Peyer's patch (tissue), 4 donors: ENCODE measurements at regions not wholly inside any gene's neighbourhood (a gene's known extent, or its start where the extent isn't known, plus 50 kb on each side); places are given as distances from the start of the nearest gene placed in this dataset.

Source experiments
- DNase-seq, 3 donors: peaks; one replicate each; pipeline ENCODE4 v3.0.0-alpha.2; 2017 to 2019
- H3K27ac ChIP-seq, 4 donors: fragments of 200-600 bp; sonication (generic); one replicate each; pipeline ENCODE4 v1.5.1; 2016 to 2019
- H3K27me3 ChIP-seq, 2 donors: fragments of 200-600 bp; sonication (generic); one replicate each; pipeline ENCODE4 v1.5.1; 2019
- H3K36me3 ChIP-seq, 3 donors: fragments of 200-600 bp; sonication (generic); one replicate each; pipeline ENCODE4 v1.5.1; 2016 to 2019
- H3K4me1 ChIP-seq, 4 donors: fragments of 200-600 bp; sonication (generic); one replicate each; pipeline ENCODE4 v1.5.1; 2016 to 2019
- H3K4me3 ChIP-seq, 4 donors: fragments of 200-600 bp; sonication (generic); 1 replicate in 3 of 4; 2 replicates in 1 of 4; pipeline ENCODE4 v1.5.1; 2016 to 2019; ENCODE audit warnings: mild to moderate bottlenecking in 1 of 4
- H3K9me3 ChIP-seq, 4 donors: fragments of 200-600 bp; sonication (generic); one replicate each; pipeline ENCODE4 v1.5.1; 2016 to 2019; ENCODE audit warnings: mild to moderate bottlenecking in 1 of 4
- CTCF ChIP-seq, 6 experiments: fragments of 450-650 bp in 4 of 6; fragments of 200-600 bp in 2 of 6; sonication (generic) in 1 of 6; IDR thresholded peaks; one replicate each; pipeline ENCODE4 v1.5.1; 2017 to 2019; ENCODE audit warnings: antibody characterized with exemption in 6 of 6, mild to moderate bottlenecking in 3 of 6, moderate library complexity in 1 of 6
- POLR2A ChIP-seq, 2 donors: fragments of 450-650 bp; IDR thresholded peaks; one replicate each; pipeline ENCODE4 v1.5.1; 2017; ENCODE audit warnings: antibody characterized with exemption in 2 of 2, mild to moderate bottlenecking in 2 of 2, moderate library complexity in 2 of 2

- Histone ChIP-seq H3K36me3 (no peaks in the 10 kb centered on the region), H3K27ac (no peak overlapping the region), H3K9me3 (no peaks in the 10 kb centered on the region), H3K4me1 (no peaks in the 10 kb centered on the region), H3K27me3 (no peaks in the 10 kb centered on the region), H3K4me3 (no peak overlapping the region)
- TF ChIP-seq POLR2A (IDR thresholded peaks at IDR 0.05) = no peak
- no peak for TF ChIP-seq CTCF (IDR thresholded peaks at IDR 0.05)
- DNase-seq = no peak
These were observed 662.4 kb upstream of the EYS start for GRCh38 chr6:66369407-66369806.

DNA sequence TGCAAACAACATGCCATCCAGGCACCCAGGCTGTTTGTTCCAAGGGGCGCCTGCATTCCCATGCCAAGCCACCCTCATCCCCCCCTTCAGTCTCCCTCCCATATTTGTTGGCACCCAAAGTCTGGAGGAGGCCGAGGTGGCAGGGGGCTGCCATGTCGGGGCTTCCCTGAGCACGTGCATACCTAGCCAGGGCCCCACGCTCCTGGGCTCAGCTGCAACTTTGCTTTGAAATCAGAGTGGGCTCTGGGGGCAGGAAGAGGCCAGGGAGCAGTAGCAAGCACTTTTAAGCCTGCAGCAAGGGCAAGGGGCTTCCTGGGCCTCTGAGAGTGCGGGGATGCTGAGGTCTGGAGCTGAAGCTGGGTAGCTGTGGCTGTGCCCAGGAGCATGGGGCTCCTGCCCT lies 655.9 kb upstream of the EYS start:
- no peak for TF ChIP-seq CTCF (IDR thresholded peaks at IDR 0.05)
- H3K27me3 ChIP-seq = no peaks in the 10 kb centered on the region
- peaks cover 0 to 3% (median 0%) of the 10 kb centered on the region in 4 donors for H3K9me3 ChIP-seq
- H3K36me3 ChIP-seq = no peaks in the 10 kb centered on the region
- no peak overlapping the region for H3K4me3 ChIP-seq
- no peak for DNase-seq
- no peak overlapping the region for H3K27ac ChIP-seq
- no peaks in the 10 kb centered on the region for H3K4me1 ChIP-seq

- no peak for TF ChIP-seq POLR2A (IDR thresholded peaks at IDR 0.05)
- Histone ChIP-seq H3K9me3 (peaks cover 0 to 3% (median 0%) of the 10 kb centered on the region in 4 donors), H3K27ac (no peak overlapping the region), H3K27me3 (no peaks in the 10 kb centered on the region), H3K4me1 (no peaks in the 10 kb centered on the region), H3K36me3 (no peaks in the 10 kb centered on the region), H3K4me3 (no peak overlapping the region)
- no peak for DNase-seq
These were observed 654.9 kb upstream of the EYS start for GRCh38 chr6:66361886-66362285.

DNA sequence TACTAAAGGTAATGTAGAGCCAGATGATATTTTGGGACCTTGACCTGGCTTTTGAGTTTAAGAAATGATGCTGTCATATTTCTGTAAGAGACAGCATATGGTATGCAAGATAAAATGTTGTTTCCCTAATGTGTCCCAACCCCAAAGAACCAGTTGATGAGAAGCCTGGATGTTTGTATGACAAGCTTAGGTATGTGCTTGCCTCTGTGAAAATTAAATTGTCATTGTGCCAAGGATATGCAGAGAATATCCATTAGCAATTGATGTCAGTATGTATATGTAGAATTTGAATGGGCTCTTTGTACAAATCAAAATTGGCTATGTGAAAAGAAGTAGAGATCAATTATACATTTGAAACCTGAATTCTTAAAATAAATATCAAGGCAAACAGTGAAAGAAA lies 650.8 kb upstream of the EYS start:
- H3K27me3 ChIP-seq = no peaks in the 10 kb centered on the region
- H3K9me3 ChIP-seq = no peaks in the 10 kb centered on the region
- H3K27ac ChIP-seq = no peak overlapping the region
- TF ChIP-seq CTCF (IDR thresholded peaks at IDR 0.05) (no peak), POLR2A (IDR thresholded peaks at IDR 0.05) (no peak)
- no peaks in the 10 kb centered on the region for H3K4me1 ChIP-seq
- H3K36me3 ChIP-seq = no peaks in the 10 kb centered on the region
- H3K4me3 ChIP-seq = no peak overlapping the region
- DNase-seq = no peak

- TF ChIP-seq POLR2A (IDR thresholded peaks at IDR 0.05) (no peak), CTCF (IDR thresholded peaks at IDR 0.05) (no peak)
- H3K27ac ChIP-seq = no peak overlapping the region
- no peaks in the 10 kb centered on the region for H3K4me1 ChIP-seq
- H3K36me3 ChIP-seq = no peaks in the 10 kb centered on the region
- no peaks in the 10 kb centered on the region for H3K27me3 ChIP-seq
- no peak overlapping the region for H3K4me3 ChIP-seq
- DNase-seq = no peak
- H3K9me3 ChIP-seq = no peaks in the 10 kb centered on the region
These were observed 648.4 kb upstream of the EYS start for GRCh38 chr6:66355471-66355870.

DNA sequence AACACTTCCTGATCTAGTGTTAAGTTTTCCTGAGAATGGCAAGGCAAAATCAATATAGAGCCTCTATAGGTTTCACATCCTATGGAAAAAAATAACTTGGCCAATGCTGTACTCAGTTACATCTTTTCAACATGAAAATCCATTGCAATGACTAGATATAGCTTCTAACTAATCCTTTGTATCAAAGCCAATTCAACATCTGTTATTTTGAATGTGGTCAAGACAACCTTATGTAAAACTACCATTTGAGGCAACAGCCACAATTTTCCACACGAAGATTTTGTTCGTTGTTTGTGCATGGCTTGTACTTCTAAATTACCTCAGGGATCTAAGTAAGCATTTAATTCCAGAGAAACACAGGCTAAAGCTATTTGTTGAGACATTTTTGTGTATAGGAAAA lies 637.8 kb upstream of the EYS start:
- H3K27me3 ChIP-seq = no peaks in the 10 kb centered on the region
- no peak overlapping the region for H3K4me3 ChIP-seq
- no peaks in the 10 kb centered on the region for H3K9me3 ChIP-seq
- DNase-seq = no peak
- no peak overlapping the region for H3K27ac ChIP-seq
- H3K36me3 ChIP-seq = no peaks in the 10 kb centered on the region
- no peaks in the 10 kb centered on the region for H3K4me1 ChIP-seq
- TF ChIP-seq CTCF (IDR thresholded peaks at IDR 0.05) = no peak
- no peak for TF ChIP-seq POLR2A (IDR thresholded peaks at IDR 0.05)
